SK-N-SH (cell line): ENCODE measurements at regions not wholly inside any gene's neighbourhood (a gene's known extent, or its start where the extent isn't known, plus 50 kb on each side); places are given as distances from the start of the nearest gene placed in this dataset.
A peak's percentile ranks its signal among the peaks of the same experiment; 100 is the strongest.

ENCODE experiments used
- CTCF ChIA-PET: fragments of 300-600, 350-600 bp; formaldehyde crosslinking; extraction: SDS; loops from one replicate; lab custom pipeline; 2021; lab: Yijun Ruan, JAX
- POLR2A ChIA-PET: fragments of 350-600 bp; sonication (Branson Sonifier 250); formaldehyde crosslinking; extraction: SDS; loops from one replicate; lab custom pipeline; 2020; ENCODE audit warnings: antibody characterized with exemption, inconsistent platforms; lab: Yijun Ruan, JAX
- DNase-seq: peaks from one replicate; pipeline ENCODE4 v3.0.0; 2012
- H2AFZ ChIP-seq: fragments of 200-600 bp; sonication (generic); 2 replicates; pipeline ENCODE4 v1.8.1; 2016; ENCODE audit warnings: antibody characterized with exemption, mild to moderate bottlenecking, low read depth
- H3F3A ChIP-seq: fragments of 200-600 bp; sonication (generic); replicated peaks from 2 replicates; pipeline ENCODE3; 2016; ENCODE audit warnings: antibody characterized with exemption, mild to moderate bottlenecking; ENCODE audit not compliant: insufficient read depth
- H3K27ac ChIP-seq, 2 experiments: fragments of 200-500 bp in 1 of 2; fragments of 200-600 bp in 1 of 2; sonication (Bioruptor generic) in 1 of 2; sonication (generic), shearing (Covaris generic) in 1 of 2; 2 replicates each; pipeline versions ENCODE4 v1.5.1 to v1.6.1; 2014 to 2016; ENCODE audit warnings: low read depth in 2 of 2, inconsistent platforms in 1 of 2, low read length in 1 of 2, mild to moderate bottlenecking in 1 of 2, mixed read lengths in 1 of 2
- H3K27me3 ChIP-seq: fragments of 200-600 bp; sonication (generic), shearing (Covaris generic); 2 replicates; pipeline ENCODE4 v1.6.1; 2016; ENCODE audit warnings: mixed run types; ENCODE audit not compliant: insufficient read depth
- H3K36me3 ChIP-seq, 2 experiments: fragments of 200-500 bp in 1 of 2; fragments of 200-600 bp in 1 of 2; sonication (Bioruptor generic) in 1 of 2; sonication (generic) in 1 of 2; replicated peaks in 1 of 2; 2 replicates each; pipeline versions ENCODE3 to v1.5.1; 2014 to 2016; ENCODE audit warnings: low read length in 1 of 2, mild to moderate bottlenecking in 1 of 2; ENCODE audit not compliant: insufficient read depth in 2 of 2, control insufficient read depth in 1 of 2
- H3K4me1 ChIP-seq, 2 experiments: fragments of 200-500 bp in 1 of 2; fragments of 200-600 bp in 1 of 2; sonication (Bioruptor generic) in 1 of 2; sonication (generic), shearing (Covaris generic) in 1 of 2; 2 replicates each; pipeline versions ENCODE4 v1.5.1 to v1.6.1; 2014 to 2016; ENCODE audit warnings: low read depth in 1 of 2, low read length in 1 of 2, mixed run types in 1 of 2; ENCODE audit not compliant: insufficient read depth in 2 of 2, control insufficient read depth in 1 of 2
- H3K4me2 ChIP-seq: fragments of 200-600 bp; sonication (generic), shearing (Covaris generic); 2 replicates; pipeline ENCODE4 v1.6.1; 2017; ENCODE audit warnings: mixed run types
- H3K4me3 ChIP-seq, 2 experiments: fragments of 200-500 bp in 1 of 2; fragments of 200-600 bp in 1 of 2; sonication (Bioruptor generic) in 1 of 2; sonication (generic), shearing (Covaris generic) in 1 of 2; 2 replicates each; pipeline versions ENCODE4 v1.5.1 to v1.8.1; 2014 to 2016; ENCODE audit warnings: low read depth in 2 of 2, inconsistent platforms in 1 of 2, low read length in 1 of 2, mild to moderate bottlenecking in 1 of 2, mixed read lengths in 1 of 2, moderate library complexity in 1 of 2
- H3K79me2 ChIP-seq: fragments of 200-600 bp; sonication (generic); 2 replicates; pipeline ENCODE4 v1.8.1; 2017; ENCODE audit warnings: mild to moderate bottlenecking; ENCODE audit not compliant: insufficient read depth
- H3K9ac ChIP-seq: fragments of 200-600 bp; sonication (generic); 2 replicates; pipeline ENCODE4 v1.6.1; 2017; ENCODE audit warnings: mixed run types
- H3K9me2 ChIP-seq: fragments of 200-600 bp; sonication (generic); 2 replicates; pipeline ENCODE4 v1.6.1; 2017; ENCODE audit warnings: mixed run types
- H3K9me3 ChIP-seq: fragments of 200-600 bp; sonication (generic); 2 replicates; pipeline ENCODE4 v1.6.1; 2017; ENCODE audit warnings: mixed run types, mild to moderate bottlenecking, moderate library complexity
- H4K20me1 ChIP-seq: fragments of 200-600 bp; sonication (generic); 2 replicates; pipeline ENCODE4 v1.6.1; 2017; ENCODE audit warnings: mild to moderate bottlenecking, mixed run types; ENCODE audit not compliant: insufficient read depth
- CHD2 ChIP-seq: fragments of 150-350 bp; IDR thresholded peaks from 2 replicates; pipeline ENCODE4 v1.6.1; 2018; ENCODE audit warnings: low read length; ENCODE audit not compliant: partially characterized antibody
- EP300 ChIP-seq, 2 experiments: IDR thresholded peaks; 2 replicates each; pipeline versions ENCODE4 v1.4.0 to v1.6.1; 2012; ENCODE audit warnings: borderline replicate concordance in 1 of 2, low read depth in 1 of 2, low read length in 1 of 2
- FOSL2 ChIP-seq: IDR thresholded peaks from 2 replicates; pipeline ENCODE4 v1.4.0; 2012; ENCODE audit warnings: low read depth, mild to moderate bottlenecking, moderate library complexity, borderline replicate concordance
- FOXJ3 ChIP-seq: sonication (generic); formaldehyde crosslinking; IDR thresholded peaks from 2 replicates; pipeline ENCODE4 v1.5.1; 2020; ENCODE audit warnings: mild to moderate bottlenecking, missing genetic modification reagents
- GATA2 ChIP-seq: sonication (generic); formaldehyde crosslinking; IDR thresholded peaks from 2 replicates; pipeline ENCODE4 v1.5.0; 2020; ENCODE audit warnings: mild to moderate bottlenecking, missing genetic modification reagents
- JUND ChIP-seq: IDR thresholded peaks from 2 replicates; pipeline ENCODE4 v1.4.0; 2012
- NFIC ChIP-seq: IDR thresholded peaks from 2 replicates; pipeline ENCODE4 v1.4.0; 2012; ENCODE audit warnings: borderline replicate concordance
- RAD21 ChIP-seq: IDR thresholded peaks from 2 replicates; pipeline ENCODE4 v1.6.1; 2012; ENCODE audit warnings: mild to moderate bottlenecking, low read length
- RCOR1 ChIP-seq: fragments of 150-350 bp; IDR thresholded peaks from 2 replicates; pipeline ENCODE4 v1.6.1; 2017; ENCODE audit warnings: antibody characterized with exemption, low read length
- REST ChIP-seq: IDR thresholded peaks from 2 replicates; pipeline ENCODE4 v1.6.1; 2012; ENCODE audit warnings: mild to moderate bottlenecking, low read depth, low read length, moderate library complexity
- RFX5 ChIP-seq: IDR thresholded peaks from 2 replicates; pipeline ENCODE4 v1.6.1; 2012; ENCODE audit warnings: mild to moderate bottlenecking, improper control_type of control experiment, low read length
- USF1 ChIP-seq: IDR thresholded peaks from 2 replicates; pipeline ENCODE4 v1.4.0; 2012; ENCODE audit warnings: low read depth, borderline replicate concordance
- ZBTB33 ChIP-seq: IDR thresholded peaks from 2 replicates; pipeline ENCODE4 v1.4.0; 2012; ENCODE audit warnings: low read depth, borderline replicate concordance
- WGBS: methylation state at CpG from one replicate; pipeline ENCODE4 v1.1.6; 2017; ENCODE audit warnings: low lambda C conversion rate; 5-methylcytosine and 5-hydroxymethylcytosine counted together

- TF ChIP-seq REST (no peak), EP300 (IDR thresholded peaks at IDR 0.05; ENCODE audit: borderline replicate concordance in 1 of 2, low read depth in 1 of 2, low read length in 1 of 2) (no peak)
Measured at GRCh38 chr1:239805042-239805441, 286.6 kb upstream of the FMN2 start (continued).

- WGBS, result 70% methylated on average over 10 of the region's 10 CpGs
- peak; percentile 71; the same call in 1 of the 2 replicates for TF ChIP-seq RCOR1
- no peak for TF ChIP-seq FOXJ3 (CRISPR knock-in tag)
- peak; percentile 52; the same call in 1 of the 2 replicates for TF ChIP-seq USF1
- H3K4me3 ChIP-seq, result no peak overlapping the region
- no peaks in the 10 kb centered on the region for H3K27me3 ChIP-seq
- no peaks in the 10 kb centered on the region for H3F3A ChIP-seq
- H3K27ac ChIP-seq, result peak overlapping the region in 1 of 2 experiments; percentile 78; a peak in 2 of 4 replicates
- ChIA-PET CTCF (interaction anchor here (0.9 to 1.7 kb wide), 3 partner anchors 10 to 92 kb away, joined by 3 to 5 read pairs (median 3); no protein-coding TSS in a partner anchor), POLR2A (no interaction called here)
- H3K79me2 ChIP-seq, result no peaks in the 10 kb centered on the region
- peak; percentile 57 for DNase-seq
- no peaks in the 10 kb centered on the region for H3K9me2 ChIP-seq
- H3K36me3 ChIP-seq, result no peaks in the 10 kb centered on the region
- no peak overlapping the region for H3K9ac ChIP-seq
- H2AFZ ChIP-seq, result no peak overlapping the region; the same call in 1 of the 2 replicates
- H3K4me1 ChIP-seq, result peaks cover 0 to 44% of the 10 kb centered on the region in 2 experiments; a peak in 2 of 4 replicates
- no peaks in the 10 kb centered on the region for H4K20me1 ChIP-seq
- no peak overlapping the region for H3K4me2 ChIP-seq
- no peaks in the 10 kb centered on the region for H3K9me3 ChIP-seq
Measured at GRCh38 chr1:239805851-239806772, 285.6 kb upstream of the FMN2 start.

- Histone ChIP-seq H3K4me1 (peaks cover 0 to 43% of the 10 kb centered on the region in 2 experiments; a peak in 2 of 4 replicates), H3K9me3 (no peaks in the 10 kb centered on the region), H3F3A (no peaks in the 10 kb centered on the region), H3K27me3 (no peaks in the 10 kb centered on the region), H3K36me3 (no peaks in the 10 kb centered on the region), H3K4me2 (no peak overlapping the region), H3K79me2 (no peaks in the 10 kb centered on the region), H3K4me3 (no peak overlapping the region), H4K20me1 (no peaks in the 10 kb centered on the region), H2AFZ (no peak overlapping the region), H3K27ac (peak overlapping the region in 1 of 2 experiments; percentile 78; a peak in 2 of 4 replicates), H3K9ac (no peak overlapping the region), H3K9me2 (no peaks in the 10 kb centered on the region)
- ChIA-PET CTCF (no interaction called here), POLR2A (no interaction called here)
- 95% methylated on average over 2 of the region's 2 CpGs for WGBS
- no peak for DNase-seq
- TF ChIP-seq GATA2 (CRISPR knock-in tag), result no peak
- TF ChIP-seq RFX5, result no peak
- TF ChIP-seq REST, result no peak
- TF ChIP-seq RAD21, result no peak
- no peak for TF ChIP-seq NFIC
- TF ChIP-seq ZBTB33, result no peak
- TF ChIP-seq JUND, result no peak
- no peak for TF ChIP-seq CHD2
- TF ChIP-seq FOSL2, result no peak
Measured at GRCh38 chr1:239806897-239807296, 284.8 kb upstream of the FMN2 start.
